Panc1 (cell line): ENCODE measurements at regions not wholly inside any gene's neighbourhood (a gene's known extent, or its start where the extent isn't known, plus 50 kb on each side); places are given as distances from the start of the nearest gene placed in this dataset.

Experiments used
- CTCF ChIP-seq: fragments of 450-650 bp; IDR thresholded peaks from 2 replicates; pipeline ENCODE4 v1.5.1; 2017; ENCODE audit warnings: mild to moderate bottlenecking
- POLR2AphosphoS5 ChIP-seq: IDR thresholded peaks from 2 replicates; pipeline ENCODE4 v1.6.1; 2012; ENCODE audit warnings: mild to moderate bottlenecking, low read depth, low read length, moderate library complexity
- SIN3A ChIP-seq: IDR thresholded peaks from 2 replicates; pipeline ENCODE4 v1.6.1; 2012; ENCODE audit warnings: low read depth, mild to moderate bottlenecking, low read length, moderate library complexity, borderline replicate concordance; ENCODE audit not compliant: insufficient read depth

GRCh38 chr5:29037716-29038115 lies 1999.3 kb upstream of the CDH9 start:
- TF ChIP-seq CTCF (no peak), POLR2AphosphoS5 (no peak), SIN3A (no peak)
